H1 (cell line): ENCODE measurements at regions not wholly inside any gene's neighbourhood (a gene's known extent, or its start where the extent isn't known, plus 50 kb on each side); places are given as distances from the start of the nearest gene placed in this dataset.

ENCODE experiments used
- CTCF ChIA-PET: fragments of 300-600 bp; sonication (Branson Sonifier 250); formaldehyde crosslinking; loops from one replicate; lab custom pipeline; 2021; ENCODE audit not compliant: partially characterized antibody; lab: Charles Lee
- POLR2A ChIA-PET: fragments of 300-600 bp; sonication (Branson Sonifier 250); formaldehyde crosslinking; loops from one replicate; lab custom pipeline; 2021; ENCODE audit warnings: inconsistent platforms; ENCODE audit not compliant: partially characterized antibody; lab: Charles Lee
- DNase-seq, 2 experiments: peaks; one replicate each; pipeline versions ENCODE4 v3.0.0 to v3.0.0-alpha.2; 2010 to 2022; ENCODE audit warnings: low spot score in 2 of 2, low read depth in 1 of 2, mixed read lengths in 1 of 2
- FAIRE-seq: peaks from 2 replicates; lab custom pipeline; 2011; peaks lifted over from hg19 to GRCh38; lab: Jason Lieb, UNC
- H2AFZ ChIP-seq: 2 replicates; pipeline ENCODE4 v1.8.1; 2012; ENCODE audit warnings: low read length, inconsistent platforms
- H2AK5ac ChIP-seq: 2 replicates; pipeline ENCODE4 v1.6.1; 2013; ENCODE audit warnings: low read depth, low read length
- H2BK120ac ChIP-seq: replicated peaks from 2 replicates; pipeline ENCODE3; 2013; ENCODE audit warnings: low read depth, low read length, inconsistent platforms
- H2BK12ac ChIP-seq: 2 replicates; pipeline ENCODE4 v1.6.1; 2013; ENCODE audit warnings: low read depth, low read length
- H2BK15ac ChIP-seq: 2 replicates; pipeline ENCODE4 v1.6.1; 2013; ENCODE audit warnings: low read length
- H2BK20ac ChIP-seq: 2 replicates; pipeline ENCODE4 v1.6.1; 2013; ENCODE audit warnings: low read length
- H2BK5ac ChIP-seq: 2 replicates; pipeline ENCODE4 v1.6.1; 2013; ENCODE audit warnings: low read depth, low read length
- H3K14ac ChIP-seq: 2 replicates; pipeline ENCODE4 v1.6.1; 2013; ENCODE audit warnings: inconsistent platforms; ENCODE audit not compliant: insufficient read length
- H3K18ac ChIP-seq: 2 replicates; pipeline ENCODE4 v1.6.1; 2013; ENCODE audit warnings: low read length; ENCODE audit errors: extremely low read depth
- H3K23ac ChIP-seq: 2 replicates; pipeline ENCODE4 v1.6.1; 2013; ENCODE audit warnings: inconsistent platforms; ENCODE audit not compliant: insufficient read length
- H3K23me2 ChIP-seq: 2 replicates; pipeline ENCODE4 v1.6.1; 2013; ENCODE audit warnings: low read depth, low read length
- H3K27ac ChIP-seq: 2 replicates; pipeline ENCODE4 v1.6.1; 2011; ENCODE audit warnings: low read depth, low read length, inconsistent platforms
- H3K27me3 ChIP-seq, 4 experiments: replicated peaks in 1 of 4; 1 replicate in 1 of 4; 2 replicates in 3 of 4; pipeline versions ENCODE4 v1.6.1 to v1.8.1; 2011 to 2013; ENCODE audit warnings: low read length in 3 of 4, mild to moderate bottlenecking in 3 of 4, inconsistent platforms in 2 of 4, mixed read lengths in 2 of 4, moderate library complexity in 1 of 4; ENCODE audit not compliant: control insufficient read depth in 3 of 4, insufficient read depth in 3 of 4; ENCODE audit errors: extremely low read depth in 1 of 4
- H3K36me3 ChIP-seq, 4 experiments: 2 replicates each; pipeline versions ENCODE4 v1.6.1 to v1.8.1; 2011 to 2013; ENCODE audit warnings: mild to moderate bottlenecking in 4 of 4, low read length in 3 of 4, moderate library complexity in 2 of 4, control low read depth in 1 of 4, inconsistent platforms in 1 of 4; ENCODE audit not compliant: insufficient read depth in 4 of 4, control insufficient read depth in 2 of 4
- H3K4ac ChIP-seq: replicated peaks from 2 replicates; pipeline ENCODE3; 2013; ENCODE audit warnings: low read length, low read depth, mixed read lengths, inconsistent platforms; ENCODE audit not compliant: insufficient read length
- H3K4me1 ChIP-seq, 4 experiments: replicated peaks in 1 of 4; 1 replicate in 1 of 4; 2 replicates in 3 of 4; pipeline versions ENCODE4 v1.6.1 to v1.8.1; 2011 to 2013; ENCODE audit warnings: low read length in 3 of 4, inconsistent platforms in 2 of 4, mixed read lengths in 1 of 4; ENCODE audit not compliant: insufficient read depth in 4 of 4, control insufficient read depth in 3 of 4
- H3K4me2 ChIP-seq, 2 experiments: 2 replicates each; pipeline versions ENCODE4 v1.6.1 to v1.8.1; 2011 to 2013; ENCODE audit warnings: low read depth in 2 of 2, low read length in 2 of 2, control low read depth in 1 of 2, inconsistent platforms in 1 of 2, mild to moderate bottlenecking in 1 of 2; ENCODE audit not compliant: insufficient read depth in 1 of 2
- H3K4me3 ChIP-seq, 4 experiments: fragments of 200-600, 300-600 bp in 1 of 4; sonication (generic), shearing (Covaris generic), sonication (Bioruptor Twin) in 1 of 4; 2 replicates each; pipeline versions ENCODE4 v1.5.1 to v1.8.1; 2011 to 2016; ENCODE audit warnings: low read length in 4 of 4, low read depth in 3 of 4, control low read depth in 2 of 4, inconsistent platforms in 2 of 4, mild to moderate bottlenecking in 2 of 4, mixed read lengths in 1 of 4, moderate library complexity in 1 of 4; ENCODE audit not compliant: insufficient read depth in 2 of 4; ENCODE audit errors: extremely low read depth in 1 of 4
- H3K56ac ChIP-seq: replicated peaks from 2 replicates; pipeline ENCODE3; 2013; ENCODE audit warnings: low read depth, mild to moderate bottlenecking, mixed read lengths, low read length, inconsistent platforms; ENCODE audit not compliant: insufficient read length
- H3K79me1 ChIP-seq: 2 replicates; pipeline ENCODE4 v1.6.1; 2013; ENCODE audit warnings: low read depth, low read length, control low read depth
- H3K79me2 ChIP-seq, 2 experiments: 2 replicates each; pipeline versions ENCODE4 v1.6.1 to v1.8.1; 2012 to 2013; ENCODE audit warnings: low read length in 2 of 2, mild to moderate bottlenecking in 2 of 2, inconsistent platforms in 1 of 2; ENCODE audit not compliant: insufficient read depth in 2 of 2, control insufficient read depth in 1 of 2
- H3K9ac ChIP-seq, 4 experiments: replicated peaks in 1 of 4; 1 replicate in 1 of 4; 2 replicates in 3 of 4; pipeline versions ENCODE4 v1.6.1 to v1.8.1; 2011 to 2013; ENCODE audit warnings: low read depth in 3 of 4, low read length in 3 of 4, control low read depth in 2 of 4, mild to moderate bottlenecking in 2 of 4, moderate library complexity in 2 of 4, inconsistent platforms in 1 of 4; ENCODE audit errors: extremely low read depth in 1 of 4
- H3K9me3 ChIP-seq, 2 experiments: 2 replicates each; pipeline versions ENCODE4 v1.6.1 to v1.8.1; 2012 to 2013; ENCODE audit warnings: mild to moderate bottlenecking in 2 of 2, moderate library complexity in 2 of 2, control low read depth in 1 of 2, inconsistent platforms in 1 of 2, low read depth in 1 of 2, low read length in 1 of 2, mixed read lengths in 1 of 2; ENCODE audit not compliant: insufficient read depth in 2 of 2
- H4K20me1 ChIP-seq, 2 experiments: replicated peaks in 1 of 2; 2 replicates each; pipeline versions ENCODE3 to v1.8.1; 2011 to 2013; ENCODE audit warnings: inconsistent platforms in 2 of 2, low read length in 2 of 2, mild to moderate bottlenecking in 1 of 2; ENCODE audit not compliant: insufficient read depth in 2 of 2, control insufficient read depth in 1 of 2
- H4K5ac ChIP-seq: 2 replicates; pipeline ENCODE4 v1.6.1; 2013; ENCODE audit warnings: low read length, low read depth, mixed read lengths, inconsistent platforms; ENCODE audit not compliant: insufficient read length
- H4K8ac ChIP-seq: 2 replicates; pipeline ENCODE4 v1.8.0; 2013; ENCODE audit warnings: mild to moderate bottlenecking, moderate library complexity, low read length, inconsistent platforms; ENCODE audit not compliant: insufficient read depth; ENCODE audit errors: extremely low read depth
- H4K91ac ChIP-seq: replicated peaks from 2 replicates; pipeline ENCODE3; 2013; ENCODE audit warnings: low read length, mixed read lengths, inconsistent platforms; ENCODE audit not compliant: insufficient read length
- BCL11A ChIP-seq, 2 experiments: IDR thresholded peaks; one replicate each; pipeline ENCODE4 v1.6.1; 2011; ENCODE audit warnings: low read depth in 2 of 2, low read length in 2 of 2, mild to moderate bottlenecking in 2 of 2
- CBX8 ChIP-seq: fragments of 300-800, 300-1000 bp; sonication (generic); IDR thresholded peaks from 2 replicates; pipeline ENCODE4 v1.7.1; 2016; ENCODE audit warnings: low read depth, low read length, borderline replicate concordance
- JUN ChIP-seq: IDR thresholded peaks from 2 replicates; pipeline ENCODE4 v1.6.1; 2011; ENCODE audit warnings: low read depth, mild to moderate bottlenecking, improper control_type of control experiment, low read length
- MAFK ChIP-seq: IDR thresholded peaks from 2 replicates; pipeline ENCODE4 v1.6.1; 2012; ENCODE audit warnings: low read depth, mild to moderate bottlenecking, improper control_type of control experiment, low read length
- POLR2A ChIP-seq, 2 experiments: IDR thresholded peaks; 1 replicate in 1 of 2; 2 replicates in 1 of 2; pipeline ENCODE4 v1.6.1; 2011; ENCODE audit warnings: low read depth in 2 of 2, low read length in 2 of 2, mild to moderate bottlenecking in 2 of 2; ENCODE audit errors: control extremely low read depth in 1 of 2
- RBBP5 ChIP-seq: IDR thresholded peaks from 2 replicates; pipeline ENCODE4 v1.7.1; 2012; ENCODE audit warnings: low read depth, mild to moderate bottlenecking, inconsistent platforms, low read length, moderate library complexity, borderline replicate concordance
- RNF2 ChIP-seq: fragments of 200-900, 300-1000 bp; sonication (generic); IDR thresholded peaks from 2 replicates; pipeline ENCODE4 v1.7.1; 2016; ENCODE audit warnings: borderline replicate concordance, low read depth, mild to moderate bottlenecking, antibody characterized with exemption, low read length; ENCODE audit not compliant: poor library complexity, severe bottlenecking; ENCODE audit errors: missing control alignments
- RXRA ChIP-seq: IDR thresholded peaks from 2 replicates; pipeline ENCODE4 v1.6.1; 2011; ENCODE audit warnings: low read depth, mild to moderate bottlenecking, low read length, moderate library complexity; ENCODE audit not compliant: insufficient read depth
- SP1 ChIP-seq: IDR thresholded peaks from 2 replicates; pipeline ENCODE4 v1.6.1; 2011; ENCODE audit warnings: low read depth, low read length
- SP2 ChIP-seq: IDR thresholded peaks from 2 replicates; pipeline ENCODE4 v1.6.1; 2012; ENCODE audit warnings: mild to moderate bottlenecking, low read length, inconsistent platforms
- ZNF274 ChIP-seq: IDR thresholded peaks from 2 replicates; pipeline ENCODE4 v1.7.0; 2012; ENCODE audit warnings: low read length, borderline replicate concordance; ENCODE audit errors: extremely low read depth
- WGBS, 2 experiments: shearing (Covaris generic) in 1 of 2; methylation state at CpG; one replicate each; pipeline versions ENCODE4 v1.1.6 to v1.1.7; 2013 to 2015; ENCODE audit warnings: low lambda C conversion rate in 2 of 2, mixed read lengths in 2 of 2, inconsistent platforms in 1 of 2, low coverage in 1 of 2, missing lambda C conversion rate in 1 of 2; ENCODE audit not compliant: insufficient replicate concordance in 2 of 2, insufficient coverage in 1 of 2, insufficient read length in 1 of 2; ENCODE audit errors: extremely low coverage in 1 of 2, missing lambda C conversion rate in 1 of 2; 5-methylcytosine and 5-hydroxymethylcytosine counted together

DNA sequence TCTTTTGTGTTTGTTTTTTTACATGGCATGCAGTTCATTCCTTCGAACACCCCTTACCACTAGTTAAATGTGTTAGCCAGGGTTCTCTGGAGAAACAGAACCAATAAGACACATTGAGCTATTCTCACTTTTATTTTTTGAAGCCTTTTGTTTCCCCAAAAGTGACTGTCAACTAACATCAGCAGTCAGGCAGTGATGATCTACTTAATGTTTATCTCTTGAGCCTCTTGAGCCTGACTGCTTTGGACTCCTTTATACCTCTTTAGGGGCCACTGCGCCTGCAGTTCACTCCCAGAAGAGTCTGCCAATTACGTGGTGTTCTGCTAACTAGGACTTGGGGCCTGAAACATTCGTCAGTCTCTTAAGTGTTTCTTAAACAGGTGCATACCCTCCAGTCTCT, 163.7 kb upstream of the FLRT2 start:
- H3K79me2 ChIP-seq, result no peaks in the 10 kb centered on the region
- H4K5ac ChIP-seq, result no peak overlapping the region
- no peak overlapping the region for H3K18ac ChIP-seq
- FAIRE-seq, result no peak
- no peak overlapping the region for H2BK15ac ChIP-seq
- H3K14ac ChIP-seq, result no peak overlapping the region
- H3K9ac ChIP-seq, result no peak overlapping the region
- POLR2A ChIA-PET, result no interaction called here
- H3K4me1 ChIP-seq, result no peaks in the 10 kb centered on the region
- TF ChIP-seq RXRA, result no peak
- TF ChIP-seq CBX8, result no peak
- no peak for TF ChIP-seq POLR2A (IDR thresholded peaks at IDR 0.05; ENCODE audit: control extremely low read depth in 1 of 2, low read depth in 2 of 2, low read length in 2 of 2)
- no peak for TF ChIP-seq RBBP5
- no peak for TF ChIP-seq SP1
- no peak for TF ChIP-seq JUN
- TF ChIP-seq RNF2, result no peak
- TF ChIP-seq ZNF274, result no peak
- no peak for TF ChIP-seq BCL11A (IDR thresholded peaks at IDR 0.05; ENCODE audit: low read depth in 2 of 2, low read length in 2 of 2)
- no peak for TF ChIP-seq SP2
- TF ChIP-seq MAFK, result no peak
- H3K4me3 ChIP-seq, result no peak overlapping the region
- no peak overlapping the region for H3K56ac ChIP-seq
- no peak overlapping the region for H2AK5ac ChIP-seq
- WGBS, 2 experiments, result 91% methylated on average over 4 of the region's 4 CpGs; no CpG with 5 or more reads in 1 of the 2 experiments
- no peak for DNase-seq
- no peak overlapping the region for H2BK120ac ChIP-seq
- no peaks in the 10 kb centered on the region for H3K36me3 ChIP-seq
- H3K27me3 ChIP-seq, result no peaks in the 10 kb centered on the region
- no peak overlapping the region for H4K8ac ChIP-seq
- no peaks in the 10 kb centered on the region for H3K23me2 ChIP-seq
- H3K23ac ChIP-seq, result no peak overlapping the region
- H3K27ac ChIP-seq, result no peak overlapping the region
- H4K91ac ChIP-seq, result no peak overlapping the region
- H2BK20ac ChIP-seq, result no peak overlapping the region
- no peak overlapping the region for H3K4me2 ChIP-seq
- H3K9me3 ChIP-seq, result no peaks in the 10 kb centered on the region
- H3K4ac ChIP-seq, result no peak overlapping the region
- no peak overlapping the region for H2BK12ac ChIP-seq
- H3K79me1 ChIP-seq, result no peaks in the 10 kb centered on the region
- H4K20me1 ChIP-seq, result no peaks in the 10 kb centered on the region
- H2BK5ac ChIP-seq, result no peak overlapping the region
- CTCF ChIA-PET, result no interaction called here
- no peak overlapping the region for H2AFZ ChIP-seq
